Large intestine (tissue), 3 donors: ENCODE measurements at regions not wholly inside any gene's neighbourhood (a gene's known extent, or its start where the extent isn't known, plus 50 kb on each side); places are given as distances from the start of the nearest gene placed in this dataset.

Experiments
- DNase-seq, 2 donors: peaks; one replicate each; pipeline versions ENCODE4 v3.0.0 to v3.0.0-alpha.2; 2013
- H3K27ac ChIP-seq: one replicate; pipeline ENCODE4 v1.5.1; 2013; ENCODE audit warnings: low read length
- H3K27me3 ChIP-seq: 2 replicates; pipeline ENCODE4 v1.6.1; 2013; ENCODE audit warnings: low read length; ENCODE audit not compliant: control insufficient read depth, insufficient read depth
- H3K36me3 ChIP-seq: 2 replicates; pipeline ENCODE4 v1.6.1; 2013; ENCODE audit warnings: low read length; ENCODE audit not compliant: control insufficient read depth, insufficient read depth
- H3K4me1 ChIP-seq: one replicate; pipeline ENCODE4 v1.6.1; 2013; ENCODE audit warnings: low read length; ENCODE audit not compliant: control insufficient read depth, insufficient read depth
- H3K4me3 ChIP-seq: one replicate; pipeline ENCODE4 v1.5.1; 2013; ENCODE audit warnings: low read length
- H3K9me3 ChIP-seq: one replicate; pipeline ENCODE4 v1.6.1; 2013; ENCODE audit warnings: mild to moderate bottlenecking, low read depth, low read length, moderate library complexity; ENCODE audit not compliant: control insufficient read depth
- WGBS: methylation state at CpG from one replicate; pipeline ENCODE4 v1.1.5; 2013; ENCODE audit warnings: low lambda C conversion rate; ENCODE audit not compliant: insufficient coverage; 5-methylcytosine and 5-hydroxymethylcytosine counted together

- Histone ChIP-seq H3K9me3 (no peaks in the 10 kb centered on the region), H3K27ac (no peak overlapping the region), H3K36me3 (no peaks in the 10 kb centered on the region), H3K4me3 (no peak overlapping the region), H3K27me3 (no peaks in the 10 kb centered on the region), H3K4me1 (no peaks in the 10 kb centered on the region)
- no CpG with 5 or more reads among the region's 1 CpG for WGBS
- DNase-seq, result no peak
Observed at GRCh38 chr15:81450721-81451120, 76.7 kb upstream of the TMC3 start.

- Histone ChIP-seq H3K27me3 (no peaks in the 10 kb centered on the region), H3K4me1 (no peaks in the 10 kb centered on the region), H3K9me3 (no peaks in the 10 kb centered on the region), H3K27ac (no peak overlapping the region), H3K36me3 (no peaks in the 10 kb centered on the region), H3K4me3 (no peak overlapping the region)
- DNase-seq, result no peak
- no CpG with 5 or more reads among the region's 2 CpGs for WGBS
Observed at GRCh38 chr15:81449836-81450474, 75.9 kb upstream of the TMC3 start.

GRCh38 chr15:81443040-81443820 lies 69.2 kb upstream of the TMC3 start:
- Histone ChIP-seq H3K27me3 (no peaks in the 10 kb centered on the region), H3K9me3 (no peaks in the 10 kb centered on the region), H3K4me3 (no peak overlapping the region), H3K27ac (no peak overlapping the region), H3K36me3 (no peaks in the 10 kb centered on the region), H3K4me1 (no peaks in the 10 kb centered on the region)
- DNase-seq, result no peak
- no CpG with 5 or more reads among the region's 5 CpGs for WGBS

GRCh38 chr15:81442454-81442853 lies 68.4 kb upstream of the TMC3 start:
- 63% methylated on average over 1 of the region's 1 CpG for WGBS
- DNase-seq, result no peak
- H3K27me3 ChIP-seq, result no peaks in the 10 kb centered on the region

GRCh38 chr15:81434851-81435250 lies 60.8 kb upstream of the TMC3 start:
- no peak overlapping the region for H3K4me3 ChIP-seq
- no peaks in the 10 kb centered on the region for H3K4me1 ChIP-seq
- no peak for DNase-seq
- H3K27ac ChIP-seq, result no peak overlapping the region
- H3K9me3 ChIP-seq, result no peaks in the 10 kb centered on the region
- H3K36me3 ChIP-seq, result no peaks in the 10 kb centered on the region
- H3K27me3 ChIP-seq, result no peaks in the 10 kb centered on the region

More at GRCh38 chr15:81442454-81442853, 68.4 kb upstream of the TMC3 start:
- Histone ChIP-seq H3K4me3 (no peak overlapping the region), H3K27ac (no peak overlapping the region), H3K4me1 (no peaks in the 10 kb centered on the region), H3K36me3 (no peaks in the 10 kb centered on the region), H3K9me3 (no peaks in the 10 kb centered on the region)

GRCh38 chr15:81433462-81433861 lies 59.4 kb upstream of the TMC3 start:
- WGBS, result no CpG with 5 or more reads among the region's 3 CpGs
- H3K9me3 ChIP-seq, result no peaks in the 10 kb centered on the region
- H3K27me3 ChIP-seq, result no peaks in the 10 kb centered on the region
- no peak for DNase-seq
- H3K27ac ChIP-seq, result no peak overlapping the region
- no peaks in the 10 kb centered on the region for H3K4me1 ChIP-seq
- H3K36me3 ChIP-seq, result no peaks in the 10 kb centered on the region
- no peak overlapping the region for H3K4me3 ChIP-seq

- DNase-seq, result no peak
- whole genome bisulfite sequencing, result 50% methylated on average over 1 of the region's 2 CpGs
- no peak overlapping the region for H3K27ac ChIP-seq
- no peaks in the 10 kb centered on the region for H3K9me3 ChIP-seq
- no peaks in the 10 kb centered on the region for H3K4me1 ChIP-seq
- no peak overlapping the region for H3K4me3 ChIP-seq
- H3K36me3 ChIP-seq, result no peaks in the 10 kb centered on the region
- H3K27me3 ChIP-seq, result no peaks in the 10 kb centered on the region
Observed at GRCh38 chr15:81432179-81432578, 58.2 kb upstream of the TMC3 start.

- Histone ChIP-seq H3K27me3 (no peaks in the 10 kb centered on the region), H3K27ac (no peak overlapping the region), H3K4me1 (no peaks in the 10 kb centered on the region), H3K4me3 (no peak overlapping the region), H3K9me3 (no peaks in the 10 kb centered on the region), H3K36me3 (no peaks in the 10 kb centered on the region)
- no peak for DNase-seq
- no CpG with 5 or more reads among the region's 6 CpGs for WGBS
Observed at GRCh38 chr15:81427176-81427575, 53.2 kb upstream of the TMC3 start.

GRCh38 chr15:81425905-81426304 lies 51.9 kb upstream of the TMC3 start:
- H3K9me3 ChIP-seq, result no peaks in the 10 kb centered on the region
- no CpG with 5 or more reads among the region's 1 CpG for WGBS
- H3K4me1 ChIP-seq, result no peaks in the 10 kb centered on the region
- no peak overlapping the region for H3K27ac ChIP-seq
- DNase-seq, result no peak
- H3K36me3 ChIP-seq, result no peaks in the 10 kb centered on the region
- no peaks in the 10 kb centered on the region for H3K27me3 ChIP-seq
- H3K4me3 ChIP-seq, result no peak overlapping the region
